ENCODE measurements at regions not wholly inside any gene's neighbourhood (a gene's known extent, or its start where the extent isn't known, plus 50 kb on each side); places are given as distances from the start of the nearest gene placed in this dataset.

GRCh38 chr13:88925954-88926353, 1254.8 kb downstream of the SLITRK5 start:
- WGBS, 2 donors: 78 to 88% methylated on average over 3 of the region's 3 CpGs
- H3K27ac ChIP-seq: no peak overlapping the region
- intact Hi-C loops (cut with DNase I): no loop called here
- no peak for DNase-seq
- H3K27me3 ChIP-seq: no peaks in the 10 kb centered on the region
- H3K36me3 ChIP-seq: no peaks in the 10 kb centered on the region
- no peaks in the 10 kb centered on the region for H3K4me1 ChIP-seq
- H3K4me3 ChIP-seq: no peak overlapping the region
- H3K9me3 ChIP-seq: no peaks in the 10 kb centered on the region
- TF ChIP-seq EP300 (IDR thresholded peaks at IDR 0.05) (no peak), CTCF (IDR thresholded peaks at IDR 0.05) (no peak), POLR2AphosphoS5 (IDR thresholded peaks at IDR 0.05) (no peak), POLR2A (IDR thresholded peaks at IDR 0.05) (no peak)

- no peaks in the 10 kb centered on the region for H3K27me3 ChIP-seq
- H3K36me3 ChIP-seq: no peaks in the 10 kb centered on the region
- no peaks in the 10 kb centered on the region for H3K4me1 ChIP-seq
- H3K9me3 ChIP-seq: no peaks in the 10 kb centered on the region
- intact Hi-C loops (cut with DNase I): no loop called here
- TF ChIP-seq CTCF (IDR thresholded peaks at IDR 0.05) (no peak), POLR2A (IDR thresholded peaks at IDR 0.05) (no peak), EP300 (IDR thresholded peaks at IDR 0.05) (no peak), POLR2AphosphoS5 (IDR thresholded peaks at IDR 0.05) (no peak)
- no peak overlapping the region for H3K4me3 ChIP-seq
- no peak for DNase-seq
- WGBS, 2 donors: 87 to 91% methylated on average over 5 of the region's 5 CpGs
- H3K27ac ChIP-seq: no peak overlapping the region
Measured at GRCh38 chr13:88926890-88927502, 1255.8 kb downstream of the SLITRK5 start.

DNA sequence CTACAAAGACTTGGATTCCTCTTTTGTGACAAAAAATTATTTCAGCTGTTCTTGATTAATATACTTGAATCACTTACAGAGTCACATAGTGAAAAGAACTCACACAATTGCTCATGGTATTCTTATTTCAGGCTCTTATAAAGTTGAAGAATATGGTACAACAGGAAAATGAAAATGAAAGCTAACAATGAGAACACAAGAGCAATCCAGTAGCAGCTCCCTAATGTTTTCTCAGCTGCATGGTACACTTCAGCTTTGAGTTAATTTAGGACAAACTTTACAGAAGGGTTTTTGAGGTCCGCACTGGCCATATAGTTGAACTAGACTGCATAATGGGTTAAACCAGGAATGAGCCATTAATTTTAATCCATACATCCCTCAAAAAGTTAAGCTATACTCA, 1261.8 kb downstream of the SLITRK5 start:
- TF ChIP-seq CTCF (IDR thresholded peaks at IDR 0.05) (no peak), POLR2A (IDR thresholded peaks at IDR 0.05) (no peak), EP300 (IDR thresholded peaks at IDR 0.05) (no peak), POLR2AphosphoS5 (IDR thresholded peaks at IDR 0.05) (no peak)
- Histone ChIP-seq H3K4me3 (no peak overlapping the region), H3K27me3 (no peaks in the 10 kb centered on the region), H3K27ac (no peak overlapping the region), H3K36me3 (no peaks in the 10 kb centered on the region), H3K4me1 (no peaks in the 10 kb centered on the region), H3K9me3 (no peaks in the 10 kb centered on the region)
- DNase-seq: no peak
- intact Hi-C loops (cut with DNase I): no loop called here
- WGBS, 2 donors: 56 to 79% methylated on average over 1 of the region's 1 CpG

GRCh38 chr13:88937384-88937783, 1266.2 kb downstream of the SLITRK5 start:
- intact Hi-C loops (cut with DNase I): no loop called here
- Histone ChIP-seq H3K27ac (no peak overlapping the region), H3K36me3 (no peaks in the 10 kb centered on the region), H3K4me1 (no peaks in the 10 kb centered on the region), H3K27me3 (no peaks in the 10 kb centered on the region), H3K4me3 (no peak overlapping the region), H3K9me3 (no peaks in the 10 kb centered on the region)
- no peak for DNase-seq
- WGBS, 2 donors: 81% methylated on average over 3 of the region's 3 CpGs
- TF ChIP-seq EP300 (IDR thresholded peaks at IDR 0.05): no peak
- TF ChIP-seq CTCF (IDR thresholded peaks at IDR 0.05): no peak
- TF ChIP-seq POLR2AphosphoS5 (IDR thresholded peaks at IDR 0.05): no peak
- no peak for TF ChIP-seq POLR2A (IDR thresholded peaks at IDR 0.05)

- H3K9me3 ChIP-seq: no peaks in the 10 kb centered on the region
- 88 to 91% methylated on average over 4 of the region's 4 CpGs for WGBS, 2 donors
- no peak overlapping the region for H3K27ac ChIP-seq
- intact Hi-C loops (cut with DNase I): no loop called here
- TF ChIP-seq CTCF (IDR thresholded peaks at IDR 0.05) (no peak), EP300 (IDR thresholded peaks at IDR 0.05) (no peak), POLR2AphosphoS5 (IDR thresholded peaks at IDR 0.05) (no peak), POLR2A (IDR thresholded peaks at IDR 0.05) (no peak)
- DNase-seq: no peak
- no peaks in the 10 kb centered on the region for H3K27me3 ChIP-seq
- H3K4me3 ChIP-seq: no peak overlapping the region
- no peaks in the 10 kb centered on the region for H3K36me3 ChIP-seq
- no peaks in the 10 kb centered on the region for H3K4me1 ChIP-seq
Measured at GRCh38 chr13:88945793-88946192, 1274.6 kb downstream of the SLITRK5 start.

All from sigmoid colon (tissue), 6 donors.